K562 (cell line): ENCODE measurements at regions not wholly inside any gene's neighbourhood (a gene's known extent, or its start where the extent isn't known, plus 50 kb on each side); places are given as distances from the start of the nearest gene placed in this dataset.
"Not testable (repeated sequence)": the region's sequence is repeated elsewhere in the genome, so short reads cannot be mapped to it uniquely, and the experiment has no call there.

ENCODE experiments used
- ATAC-seq: fragments of 200-7000 bp; cut with Tn5 transposase; 3 replicates; pipeline ENCODE4 v1.9.1; 2020; ENCODE audit warnings: moderate library complexity
- BruUV-seq: library from RNA; stranded (reverse); fragments of 400-500 nt; replicated peaks from 2 replicates; lab custom pipeline; 2021; lab: Mats Ljungman, UMichigan
- CTCF ChIA-PET: fragments of 300-600 bp; formaldehyde crosslinking; extraction: SDS; loops from one replicate; lab custom pipeline; 2021; ENCODE audit warnings: low intra/inter-chr PET ratio; lab: Yijun Ruan, JAX
- POLR2A ChIA-PET: fragments of 300-600, 350-650 bp; sonication (Branson Sonifier 250); formaldehyde crosslinking; extraction: SDS; loops from one replicate; lab custom pipeline; 2021; ENCODE audit warnings: antibody characterized with exemption, inconsistent platforms; lab: Yijun Ruan, JAX
- DNase-seq, 4 experiments: peaks; one replicate each; pipeline versions ENCODE4 v3.0.0 to v3.0.0-alpha.2; 2011 to 2018; ENCODE audit warnings: low spot score in 3 of 4, mixed read lengths in 3 of 4; ENCODE audit errors: extremely low read depth in 1 of 4
- FAIRE-seq: peaks from 2 replicates; lab custom pipeline; 2011; peaks lifted over from hg19 to GRCh38; lab: Jason Lieb, UNC
- H2AFZ ChIP-seq: 2 replicates; pipeline ENCODE4 v1.6.0; 2011; ENCODE audit warnings: low read depth, low read length, control low read depth, inconsistent platforms
- H3K27ac ChIP-seq: fragments of 200-600 bp; 3 replicates; pipeline ENCODE4 v1.8.0; 2011; ENCODE audit warnings: low read depth, mild to moderate bottlenecking, control low read depth, inconsistent platforms, low read length, moderate library complexity, mixed read lengths; ENCODE audit errors: extremely low read depth
- H3K27me3 ChIP-seq, 2 experiments: fragments of 300-600 bp in 1 of 2; 2 replicates in 1 of 2; 3 replicates in 1 of 2; pipeline versions ENCODE4 v1.6.0 to v1.8.0; 2011; ENCODE audit warnings: inconsistent platforms in 2 of 2, low read length in 2 of 2, mild to moderate bottlenecking in 1 of 2, mixed read lengths in 1 of 2, moderate library complexity in 1 of 2; ENCODE audit not compliant: control insufficient read depth in 2 of 2, insufficient read depth in 2 of 2
- H3K36me3 ChIP-seq: fragments of 300-600 bp; 3 replicates; pipeline ENCODE4 v1.8.0; 2011; ENCODE audit warnings: mild to moderate bottlenecking, low read length, inconsistent platforms; ENCODE audit not compliant: control insufficient read depth, insufficient read depth
- H3K4me1 ChIP-seq, 2 experiments: fragments of 200-600 bp in 1 of 2; replicated peaks in 1 of 2; 2 replicates in 1 of 2; 3 replicates in 1 of 2; pipeline versions ENCODE4 v1.5.1 to v1.8.0; 2011; ENCODE audit warnings: inconsistent platforms in 2 of 2, low read length in 2 of 2, mild to moderate bottlenecking in 1 of 2, mixed read lengths in 1 of 2, moderate library complexity in 1 of 2; ENCODE audit not compliant: control insufficient read depth in 2 of 2, insufficient read depth in 2 of 2
- H3K4me2 ChIP-seq: 2 replicates; pipeline ENCODE4 v1.6.1; 2011; ENCODE audit warnings: low read length, control low read depth, inconsistent platforms, mixed read lengths; ENCODE audit not compliant: insufficient read depth
- H3K4me3 ChIP-seq: fragments of 200-600 bp; sonication (generic), shearing (Covaris generic); 2 replicates; pipeline ENCODE4 v1.5.1; 2016; ENCODE audit warnings: control low read depth, inconsistent platforms
- H3K79me2 ChIP-seq: fragments of 200-600 bp; 3 replicates; pipeline ENCODE4 v1.8.0; 2011; ENCODE audit warnings: low read length, inconsistent platforms; ENCODE audit not compliant: control insufficient read depth, insufficient read depth
- H3K9ac ChIP-seq, 2 experiments: 2 replicates each; pipeline versions ENCODE4 v1.6.0 to v1.6.1; 2011; ENCODE audit warnings: low read depth in 2 of 2, low read length in 2 of 2, control low read depth in 1 of 2, inconsistent platforms in 1 of 2, mild to moderate bottlenecking in 1 of 2, mixed read lengths in 1 of 2; ENCODE audit not compliant: insufficient read depth in 1 of 2
- H3K9me1 ChIP-seq: one replicate; pipeline ENCODE4 v1.6.0; 2011; ENCODE audit warnings: inconsistent platforms, mild to moderate bottlenecking, low read length, moderate library complexity; ENCODE audit not compliant: control insufficient read depth, insufficient read depth
- H3K9me3 ChIP-seq: replicated peaks from 2 replicates; pipeline ENCODE4 v1.5.1; 2011; ENCODE audit warnings: low read depth, low read length, inconsistent platforms; ENCODE audit not compliant: control insufficient read depth, insufficient read depth
- H4K20me1 ChIP-seq: replicated peaks from 2 replicates; pipeline ENCODE4 v1.6.1; 2011; ENCODE audit warnings: low read length, inconsistent platforms, mixed read lengths; ENCODE audit not compliant: control insufficient read depth, insufficient read depth
- CTCF ChIP-seq, 3 experiments: IDR thresholded peaks in 2 of 3; conservative IDR thresholded peaks in 1 of 3; 2 replicates each; pipeline ENCODE4 v1.5.1; 2011 to 2012; ENCODE audit warnings: low read length in 3 of 3, mild to moderate bottlenecking in 3 of 3, control low read depth in 2 of 3, improper control_type of control experiment in 1 of 3, inconsistent platforms in 1 of 3, low read depth in 1 of 3, mixed read lengths in 1 of 3, moderate library complexity in 1 of 3; ENCODE audit not compliant: insufficient read depth in 2 of 3
- RAD21 ChIP-seq, 2 experiments: fragments of 250-450 bp in 1 of 2; fragments of 450-650 bp in 1 of 2; sonication (Bioruptor Pico) in 1 of 2; formaldehyde crosslinking in 1 of 2; IDR thresholded peaks in 1 of 2; conservative IDR thresholded peaks in 1 of 2; 2 replicates each; pipeline versions ENCODE4 v1.4.0 to v1.8.0; 2020 to 2022; ENCODE audit warnings: mild to moderate bottlenecking in 2 of 2, moderate library complexity in 1 of 2
- RBFOX2 ChIP-seq: fragments of 200-400 bp; formaldehyde crosslinking; IDR thresholded peaks from 2 replicates; pipeline ENCODE4 v1.6.1; 2017; ENCODE audit warnings: low read depth, mild to moderate bottlenecking, low read length, moderate library complexity
- WGBS: fragments of 100-300 bp; shearing (Covaris generic); methylation state at CpG from one replicate; pipeline ENCODE4 v1.1.6; 2016; ENCODE audit warnings: low coverage, mixed read lengths; ENCODE audit not compliant: insufficient coverage; ENCODE audit errors: missing lambda C conversion rate; 5-methylcytosine and 5-hydroxymethylcytosine counted together
- in situ Hi-C: fragments of 300-500 bp; cut with MboI; formaldehyde crosslinking; loops from 4 replicates; pipeline ENCODE4 v1.15.0; 2018; ENCODE audit warnings: inconsistent platforms, mixed read lengths
- intact Hi-C: fragments of 100-400 bp; cut with micrococcal nuclease; formaldehyde crosslinking; loops from 2 replicates; pipeline ENCODE4 v1.14.2; 2022

- H2AFZ ChIP-seq, H3K4me1 ChIP-seq, H3K9me1 ChIP-seq, intact Hi-C loops, DNase-seq, POLR2A ChIA-PET, H3K27ac ChIP-seq, FAIRE-seq, H3K27me3 ChIP-seq, H3K9ac ChIP-seq, H4K20me1 ChIP-seq, H3K36me3 ChIP-seq, H3K4me2 ChIP-seq, H3K9me3 ChIP-seq, H3K79me2 ChIP-seq: not testable (repeated sequence)
- in situ Hi-C loops = loop anchor here (10.0 kb wide), 1 partner anchor 180 kb away; no protein-coding TSS in a partner anchor
- BruUV-seq = TSS peak; percentile 73
- H3K4me3 ChIP-seq = peak overlapping the region; percentile 29
- WGBS = no CpG with 5 or more reads among the region's 38 CpGs
- TF ChIP-seq RAD21 (CRISPR knock-in tag; conservative IDR thresholded peaks at IDR 0.05 in 1 of 2, IDR thresholded peaks at IDR 0.05 in 1 of 2) (peak in 1 of 2 experiments; percentile 24; a peak in 2 of 4 replicates), CTCF (IDR thresholded peaks at IDR 0.05 in 2 of 3, conservative IDR thresholded peaks at IDR 0.05 in 1 of 3; ENCODE audit: insufficient read depth in 2 of 3, low read depth in 1 of 3, low read length in 3 of 3) (0 out of 6 replicates have a peak, but pooled peaks of 1 of the 3 experiments have one; percentile 24), RBFOX2 (0 out of 2 replicates have a peak, but pooled peaks have one; percentile 8)
- TF ChIP-seq, all 486 proteins: peak for 3; not testable (repeated sequence) for 483
- ATAC-seq = peak; percentile 68
- CTCF ChIA-PET = not testable (repeated sequence)
Measured at GRCh38 chr1:143884532-143884931, 87.3 kb downstream of the FAM72C start.
